HG03520 (cell line): ENCODE measurements at regions not wholly inside any gene's neighbourhood (a gene's known extent, or its start where the extent isn't known, plus 50 kb on each side); places are given as distances from the start of the nearest gene placed in this dataset.

ENCODE experiments used
- ATAC-seq: cut with Tn5 transposase; IDR thresholded peaks from one replicate; pipeline ENCODE4 v1.9.1; 2021; ENCODE audit warnings: mild to moderate bottlenecking, moderate library complexity; ENCODE audit not compliant: unreplicated experiment

DNA sequence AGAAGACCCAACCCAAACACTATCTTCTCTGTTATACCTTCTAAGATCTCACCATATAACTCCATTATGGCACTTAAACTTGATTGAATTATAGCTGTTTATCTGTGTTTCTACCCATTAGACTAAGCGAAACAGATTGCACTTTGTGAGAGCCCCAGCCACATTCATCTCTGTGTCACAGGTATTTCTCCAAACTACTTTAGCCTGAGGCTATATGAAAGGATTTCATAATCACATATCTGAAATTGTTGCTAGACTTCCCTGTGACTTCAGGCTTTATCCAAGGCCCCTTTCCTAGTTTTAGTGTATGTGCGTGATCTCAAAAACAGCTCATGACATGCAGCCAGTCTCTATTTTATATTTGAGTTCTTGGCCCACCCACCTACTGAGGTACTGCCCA, 745.0 kb upstream of the ACVR2A start:
- no peak for ATAC-seq

DNA sequence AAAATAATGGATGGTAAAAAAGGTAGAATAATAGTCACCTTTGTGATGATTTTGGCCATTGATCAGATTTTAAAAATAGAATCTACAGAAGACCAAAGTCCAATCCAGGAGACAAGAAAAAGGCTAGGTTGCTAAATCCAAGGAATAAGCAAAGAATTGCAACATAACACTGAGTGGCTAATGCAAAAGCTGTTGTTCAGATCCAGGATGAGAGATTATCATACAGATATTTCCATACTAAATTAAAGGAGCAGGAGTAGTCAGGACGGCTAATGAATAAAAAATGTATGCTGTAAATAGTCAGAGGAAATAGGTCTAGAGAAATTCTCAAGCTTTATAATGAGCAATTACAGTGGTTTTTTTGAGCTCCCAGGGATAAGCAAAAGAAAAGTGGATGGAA, 745.9 kb upstream of the ACVR2A start:
- no peak for ATAC-seq

DNA sequence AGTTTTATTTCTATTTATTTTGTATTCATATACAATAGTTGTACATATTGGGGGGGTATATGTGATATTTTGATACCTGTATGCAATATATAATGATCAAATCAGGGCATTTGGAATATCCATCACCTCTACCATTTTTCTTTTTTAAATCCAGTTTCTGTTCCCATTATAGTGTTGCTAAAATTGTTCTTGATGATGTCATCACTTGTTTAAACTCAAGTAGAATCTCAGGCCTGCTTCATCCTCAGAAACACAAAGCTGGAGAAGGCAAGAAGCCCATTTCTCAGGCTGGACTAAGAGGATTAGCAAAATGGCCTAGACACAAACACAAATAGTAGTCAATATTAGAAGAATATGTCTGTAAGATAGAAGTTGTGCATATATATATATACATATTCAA, 747.1 kb upstream of the ACVR2A start:
- no peak for ATAC-seq

DNA sequence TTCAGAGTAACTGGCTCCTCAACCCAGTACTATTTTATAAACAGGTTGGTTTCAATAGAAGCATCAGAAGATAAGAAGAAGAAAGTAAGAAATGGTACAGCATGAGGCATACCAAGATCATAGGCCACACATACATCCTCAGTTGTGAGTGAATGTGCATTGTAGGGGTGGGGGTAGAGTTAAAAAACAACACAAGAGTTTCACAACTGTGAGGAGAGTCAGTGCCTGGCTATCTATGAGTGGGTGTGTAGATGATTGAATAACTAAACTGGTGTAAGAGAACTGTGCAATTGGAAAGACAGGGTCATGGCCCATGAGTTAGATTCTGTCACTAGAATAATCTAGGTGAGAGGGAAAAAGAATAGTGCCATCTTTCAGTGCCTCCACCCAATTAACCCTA, 748.2 kb upstream of the ACVR2A start:
- ATAC-seq, result no peak

DNA sequence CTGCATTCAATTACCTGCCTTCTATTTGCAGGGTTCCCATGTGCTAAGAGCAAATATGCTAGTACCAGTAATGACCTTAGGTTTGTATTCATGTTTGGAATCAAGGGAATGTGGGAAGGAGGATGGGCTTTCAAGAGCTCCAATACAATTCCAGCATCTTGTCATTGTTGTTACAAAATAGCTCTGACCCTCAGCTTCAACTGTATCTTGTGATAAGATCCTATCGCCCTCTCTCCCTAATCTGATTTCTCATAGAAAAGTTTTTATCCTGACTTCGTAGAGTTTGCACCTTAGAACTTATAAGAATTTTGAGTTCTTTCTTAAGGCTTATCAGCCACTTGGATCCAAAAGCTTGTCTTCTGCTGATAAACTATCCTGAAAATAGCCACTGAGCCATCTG, 749.5 kb upstream of the ACVR2A start:
- ATAC-seq, result no peak

DNA sequence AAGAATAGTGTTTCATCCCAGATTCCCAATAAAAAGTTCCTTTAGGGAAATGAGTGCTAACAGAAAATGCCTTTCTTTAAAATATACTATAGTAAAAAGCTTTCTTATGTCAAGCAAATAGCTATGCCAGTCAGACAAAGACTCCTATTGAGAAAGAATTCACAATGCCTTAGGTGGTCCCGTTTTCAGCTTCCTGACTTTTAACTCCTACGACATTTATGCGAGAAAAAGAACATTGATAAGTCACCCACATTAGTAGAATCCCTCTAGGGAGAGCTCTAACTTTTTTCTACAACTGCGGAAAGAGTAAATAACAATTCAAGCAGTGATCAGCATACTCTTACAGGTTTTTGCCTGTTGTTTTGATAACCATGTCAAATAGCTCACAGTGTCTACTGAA, 750.8 kb upstream of the ACVR2A start:
- no peak for ATAC-seq

DNA sequence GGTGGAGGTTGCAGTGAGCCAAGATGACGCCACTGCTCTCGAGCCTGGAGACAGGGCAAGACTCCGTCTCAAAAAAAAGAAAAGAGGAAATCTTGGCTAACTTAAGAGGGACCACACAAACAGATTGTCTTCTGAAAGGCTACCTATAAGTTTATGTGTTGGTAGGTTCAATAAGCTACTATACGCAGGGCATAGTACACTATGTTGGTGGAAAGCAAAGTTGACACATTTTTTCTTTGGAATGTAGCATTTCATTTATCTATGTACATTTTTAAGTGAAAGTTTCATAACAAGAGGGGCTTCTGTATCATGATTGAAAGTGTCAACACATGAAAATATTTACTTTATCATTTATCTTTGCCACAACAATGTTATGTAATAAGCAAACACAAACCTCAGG, 752.6 kb upstream of the ACVR2A start:
- no peak for ATAC-seq

DNA sequence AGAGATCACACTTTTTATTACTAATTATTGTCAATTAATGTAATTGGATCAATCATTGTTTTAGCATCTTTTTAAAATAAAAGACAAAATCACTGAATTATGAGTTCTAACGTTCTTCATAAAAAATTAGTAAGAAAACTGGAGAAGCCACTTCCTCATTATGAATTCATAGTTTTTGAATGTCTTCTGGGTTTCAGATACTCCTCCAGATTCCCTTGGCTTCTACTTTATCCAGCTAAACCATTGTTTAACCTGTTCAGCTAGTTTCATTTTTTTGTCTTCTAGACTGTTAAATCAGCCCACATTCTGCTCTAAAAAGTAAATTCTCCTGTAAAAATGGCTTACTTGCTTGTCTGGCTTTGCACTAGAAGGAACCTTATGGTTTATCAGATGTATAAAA, 753.4 kb upstream of the ACVR2A start:
- ATAC-seq, result no peak

DNA sequence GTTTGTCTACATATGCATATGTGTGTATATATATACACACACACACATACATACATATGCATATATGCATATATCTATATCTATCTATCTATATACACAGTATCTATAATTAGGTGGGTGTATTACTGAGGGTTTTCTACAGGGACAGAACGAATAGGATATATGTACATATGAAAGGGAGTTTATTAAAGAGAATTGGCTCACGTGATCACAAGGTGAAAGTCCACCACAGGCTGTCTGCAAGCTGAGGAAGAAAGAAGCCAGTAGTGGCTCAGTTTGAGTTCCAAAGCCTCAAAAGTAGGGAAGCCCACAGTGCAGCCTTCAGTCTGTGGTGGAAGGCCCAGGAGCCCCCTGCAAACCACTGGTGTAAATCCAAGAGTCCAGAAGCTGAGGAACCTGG, 756.0 kb upstream of the ACVR2A start:
- no peak for ATAC-seq

DNA sequence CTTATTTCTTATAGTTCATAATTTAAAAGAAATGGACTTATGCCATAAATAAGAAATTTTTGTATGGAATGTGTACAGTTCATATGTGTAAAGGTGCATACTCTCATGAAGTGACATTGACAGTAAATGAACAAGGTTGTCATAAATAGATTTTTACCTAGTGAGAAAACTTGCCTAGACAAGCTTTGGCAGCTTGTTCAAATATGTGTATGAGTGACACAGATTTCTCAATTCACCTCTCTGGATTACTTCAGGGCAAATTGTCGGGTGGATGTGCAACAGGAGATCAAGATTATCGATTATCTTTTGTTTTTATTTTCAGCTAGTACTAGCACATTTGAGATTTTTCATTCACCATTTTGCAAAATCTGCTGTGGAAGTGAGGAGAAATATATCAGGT, 758.1 kb upstream of the ACVR2A start:
- no peak for ATAC-seq

DNA sequence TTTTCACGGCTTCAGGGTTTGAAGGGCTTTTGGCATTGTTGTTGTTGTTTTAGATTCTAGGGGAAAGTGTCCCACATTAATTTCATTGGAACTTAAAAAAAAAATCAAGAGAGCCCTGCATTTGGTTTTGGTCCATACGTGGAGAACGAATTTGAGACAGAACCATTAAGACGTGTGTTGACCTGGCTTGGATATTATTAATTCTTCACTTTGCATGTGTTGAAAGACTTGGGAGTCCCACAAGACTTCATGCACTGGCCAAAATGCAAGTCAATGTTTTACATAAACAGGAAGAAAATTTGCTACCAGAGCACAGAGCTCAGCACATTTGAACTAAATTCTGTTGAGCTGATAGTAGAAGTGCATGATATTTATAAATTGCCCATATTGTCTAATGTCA, 761.2 kb upstream of the ACVR2A start:
- ATAC-seq, result no peak

DNA sequence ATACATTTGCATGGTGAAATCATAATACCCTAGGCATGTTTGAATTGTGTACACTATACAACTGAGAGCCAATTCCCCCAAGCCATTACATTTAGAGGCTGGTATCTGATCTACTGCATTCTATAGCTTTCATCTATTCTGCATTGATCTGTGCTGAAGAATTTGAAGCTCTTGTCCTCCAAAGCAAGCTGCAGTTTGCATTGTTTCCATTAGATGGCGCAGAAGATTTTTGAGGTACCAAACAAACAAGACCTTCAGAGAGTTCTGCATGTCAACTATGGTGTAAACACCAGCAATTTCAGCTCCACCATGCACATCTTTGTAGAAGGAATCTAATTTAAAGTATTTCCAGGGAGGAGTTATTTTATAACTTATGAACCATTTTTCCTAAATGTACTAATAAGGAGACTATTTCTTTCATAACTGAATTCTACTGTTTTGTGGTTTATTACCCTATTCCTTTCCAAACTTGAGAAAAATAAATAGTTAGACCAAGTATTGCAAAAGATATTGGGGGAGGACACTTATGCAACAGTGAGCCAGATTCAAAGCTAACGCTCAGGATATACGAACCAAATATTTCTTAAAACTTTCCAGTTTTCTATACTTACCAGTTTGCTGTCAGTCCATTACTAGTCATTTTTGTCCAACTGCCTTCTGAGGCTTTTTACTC, 761.8 kb upstream of the ACVR2A start:
- peak; percentile 76 for ATAC-seq

DNA sequence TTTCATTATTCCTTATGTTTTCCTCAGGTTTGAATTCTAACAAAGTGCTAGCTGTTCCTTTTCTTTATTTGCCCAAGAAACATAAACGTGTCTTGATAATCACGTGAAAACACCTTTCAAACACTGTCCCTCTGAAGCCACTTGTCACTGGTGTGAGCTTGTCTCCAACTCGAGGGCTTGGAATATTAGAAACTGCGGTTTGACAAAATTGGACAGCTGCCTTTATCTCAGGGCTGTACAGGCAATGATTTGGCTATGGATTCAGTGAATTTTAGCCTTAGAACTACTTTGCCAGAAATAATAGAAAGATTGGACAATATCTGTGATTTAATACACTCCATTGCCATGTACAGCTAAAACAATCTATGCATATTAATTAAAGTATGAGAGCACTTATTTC, 763.0 kb upstream of the ACVR2A start:
- ATAC-seq, result no peak

DNA sequence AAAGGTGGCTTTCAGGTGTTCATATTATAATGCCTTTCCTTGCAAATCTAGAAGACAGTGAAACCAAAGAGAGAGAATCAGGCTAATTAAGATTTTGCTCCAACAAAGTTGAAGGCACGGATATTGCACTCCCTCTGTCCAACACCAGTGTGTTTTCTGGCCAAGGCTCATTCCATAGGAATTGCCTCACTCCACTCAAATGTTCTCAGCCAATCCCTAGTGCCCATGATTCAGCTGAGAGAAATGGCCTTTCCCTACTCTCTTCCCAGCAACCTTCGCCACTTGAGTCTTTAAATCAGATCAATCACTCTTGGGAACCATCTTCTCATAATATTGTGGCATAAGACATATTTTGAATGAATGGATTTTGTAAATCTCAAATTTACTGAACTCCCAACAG, 768.2 kb upstream of the ACVR2A start:
- ATAC-seq, result no peak

DNA sequence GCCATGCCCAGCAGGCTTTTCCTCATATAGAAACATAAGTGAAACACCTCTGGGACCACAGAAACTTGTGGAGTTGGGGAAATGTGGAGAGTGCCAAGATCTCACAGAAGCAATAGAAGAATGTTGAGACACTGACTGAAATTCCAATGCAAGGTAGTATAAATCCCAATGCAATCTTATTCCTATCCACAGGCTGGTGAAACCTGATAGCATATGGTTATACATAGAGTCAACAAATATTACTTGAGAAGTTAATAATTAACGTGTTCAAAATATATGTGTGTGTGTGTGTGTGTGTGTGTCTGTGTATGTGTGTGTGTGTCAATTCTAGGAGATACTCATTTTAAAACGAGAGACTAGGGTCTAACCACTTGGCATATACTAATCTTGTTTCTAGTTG, 776.8 kb upstream of the ACVR2A start:
- no peak for ATAC-seq

DNA sequence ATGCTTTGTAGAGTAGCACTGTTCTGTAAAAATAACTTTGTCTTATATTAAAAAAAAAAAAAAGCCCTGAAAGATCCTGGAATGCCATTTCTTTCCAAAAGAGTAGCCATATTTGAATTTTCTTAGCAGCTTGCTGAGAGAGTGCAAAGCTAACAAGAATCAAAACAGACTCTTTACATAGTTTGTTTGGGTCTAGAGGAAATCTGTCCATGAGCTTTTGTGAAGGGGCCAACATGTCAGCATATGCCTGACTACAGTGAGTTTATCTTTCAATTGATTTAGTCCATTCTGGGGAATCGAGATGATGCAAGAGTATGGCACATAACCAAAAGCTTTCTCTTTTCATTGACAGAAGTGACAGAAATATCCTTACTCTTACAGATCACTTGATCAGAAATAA, 777.7 kb upstream of the ACVR2A start:
- ATAC-seq, result no peak

DNA sequence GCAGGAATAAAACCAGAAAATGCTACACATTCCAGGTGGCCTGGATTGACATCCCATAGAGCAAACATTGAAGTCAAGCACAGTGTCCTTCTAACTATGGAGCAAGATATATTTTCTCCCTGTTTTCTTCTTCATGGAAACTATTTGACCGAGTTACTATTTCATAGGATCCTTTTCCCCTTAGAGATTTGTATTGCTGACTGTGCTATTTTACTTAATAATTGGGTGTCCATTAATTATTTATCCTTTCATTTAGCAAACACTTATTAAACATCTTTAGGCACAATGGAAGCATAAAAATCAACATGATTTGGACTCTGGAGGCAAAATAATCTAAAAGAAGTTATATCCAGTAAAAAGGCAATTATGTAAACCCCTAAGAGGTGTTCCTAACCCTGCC, 782.8 kb upstream of the ACVR2A start:
- ATAC-seq, result no peak

DNA sequence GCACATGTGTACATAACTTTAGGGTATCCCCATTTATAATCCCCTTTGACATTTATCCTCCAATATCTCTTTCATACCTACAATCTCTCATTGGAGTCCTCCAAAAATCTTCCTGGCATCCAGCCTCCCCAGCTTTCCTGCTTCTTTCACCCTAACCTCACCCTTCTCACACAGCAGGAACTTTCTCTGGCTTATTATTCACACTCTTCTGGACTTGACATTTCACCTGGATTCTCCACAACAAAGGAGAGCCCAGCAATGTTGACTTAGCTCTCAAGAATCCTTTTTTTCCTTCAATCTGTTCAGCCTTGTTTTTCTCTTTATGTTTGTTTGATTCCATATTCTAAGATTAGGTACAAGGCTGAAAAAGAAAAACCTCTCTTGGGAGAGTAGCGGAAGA, 783.6 kb upstream of the ACVR2A start:
- ATAC-seq, result no peak

DNA sequence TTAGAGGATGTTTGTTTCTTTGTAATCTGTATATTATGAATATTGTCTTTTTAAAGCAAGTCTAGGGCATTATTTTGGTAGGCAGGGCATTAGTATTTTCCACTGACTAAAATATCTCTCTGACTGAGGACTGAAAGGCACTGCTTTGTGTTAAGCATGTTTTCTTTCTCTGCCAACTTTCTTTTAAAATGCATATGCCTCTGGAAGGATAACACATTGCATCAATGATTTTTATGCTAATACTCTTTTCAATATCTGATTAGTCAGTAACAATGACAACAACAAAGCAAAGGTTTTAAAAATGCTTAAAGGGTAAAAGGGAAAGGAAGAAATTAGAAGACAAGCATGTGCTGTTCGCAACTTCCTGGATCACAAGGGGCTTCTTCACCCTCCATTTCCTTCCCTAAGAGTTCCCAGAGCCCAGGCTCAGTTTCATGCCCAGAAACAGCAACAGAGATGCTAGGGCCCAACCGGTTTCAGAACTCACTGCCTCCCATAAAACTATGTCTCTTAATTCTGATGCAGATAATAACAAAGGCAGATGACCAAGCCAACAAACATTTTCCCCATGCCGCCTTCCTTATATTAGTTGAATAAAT, 786.8 kb upstream of the ACVR2A start:
- no peak for ATAC-seq

DNA sequence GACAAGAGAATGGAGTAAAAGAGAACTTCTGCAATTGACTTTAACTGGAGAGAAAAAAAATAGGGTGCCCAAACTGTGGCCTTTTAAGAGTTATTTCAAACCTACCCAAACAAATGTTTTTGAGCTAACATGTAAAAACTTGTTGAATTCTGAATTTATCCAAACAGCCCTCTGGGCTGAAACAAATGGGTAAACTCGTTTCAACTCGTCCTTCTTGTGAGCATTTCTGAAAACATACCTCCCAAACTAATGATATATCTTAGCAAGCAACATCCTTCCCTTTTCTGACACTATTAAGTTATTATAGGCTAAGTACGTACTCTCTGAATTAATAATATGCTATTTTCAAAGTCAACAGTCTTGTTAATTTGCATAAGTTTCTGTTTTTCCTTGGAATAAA, 793.0 kb upstream of the ACVR2A start:
- no peak for ATAC-seq

DNA sequence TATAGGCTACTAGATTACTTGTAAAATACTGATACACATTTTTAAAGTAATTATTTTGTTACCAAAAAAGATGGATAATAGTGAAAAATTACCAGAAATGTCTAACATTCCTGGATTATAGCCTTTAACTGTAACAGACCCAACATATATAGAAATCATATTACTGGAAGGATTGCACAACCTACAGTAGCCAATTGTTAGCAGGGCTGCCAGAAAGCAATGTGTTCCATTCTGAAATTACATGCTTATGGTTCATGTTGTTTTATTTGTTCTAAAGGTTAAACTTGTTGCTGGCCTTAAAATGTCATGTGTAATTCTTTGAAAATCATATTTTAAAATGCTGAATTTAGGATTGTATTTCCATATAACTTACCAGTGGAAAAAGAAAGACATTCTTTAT, 793.6 kb upstream of the ACVR2A start:
- no peak for ATAC-seq

DNA sequence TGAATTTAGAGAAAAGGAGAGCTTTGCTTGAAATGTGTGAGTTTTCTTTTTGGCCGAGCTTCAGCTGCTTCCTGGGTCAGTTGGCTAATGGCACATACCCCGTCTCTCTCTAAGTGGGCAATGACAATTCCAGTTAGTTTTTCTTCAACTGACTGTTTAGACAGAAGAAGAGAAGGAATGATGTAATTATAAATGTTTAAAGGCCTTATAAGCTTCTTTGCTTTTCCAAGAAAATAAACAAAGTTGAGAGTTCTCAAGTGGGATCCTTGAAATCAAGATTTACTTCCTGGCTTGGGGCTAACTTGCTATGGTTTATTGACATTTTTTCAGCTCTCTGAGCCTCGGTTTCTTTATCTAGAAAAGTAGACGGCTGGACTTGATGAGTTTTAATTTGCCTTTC, 794.9 kb upstream of the ACVR2A start:
- no peak for ATAC-seq

DNA sequence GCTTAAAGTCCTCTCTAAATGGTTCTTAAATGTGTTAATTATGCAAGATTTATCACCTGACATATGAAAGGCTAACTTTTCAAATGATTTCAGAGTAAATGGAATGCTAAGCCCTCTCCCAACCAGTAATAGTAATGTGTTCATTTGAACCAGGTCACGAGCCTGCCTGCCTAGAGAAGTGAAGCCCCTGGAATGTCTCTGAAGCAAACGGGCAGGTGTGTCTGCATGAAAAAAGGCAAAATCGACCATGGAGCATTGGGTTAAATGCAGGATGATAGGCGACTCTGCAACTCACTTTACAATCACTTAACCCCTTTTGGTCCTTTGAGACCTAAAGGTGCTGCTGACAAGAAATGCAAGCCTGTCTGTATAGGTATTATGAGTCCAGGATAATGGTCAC, 798.4 kb upstream of the ACVR2A start:
- ATAC-seq, result no peak
